H1 (cell line): ENCODE measurements at regions not wholly inside any gene's neighbourhood (a gene's known extent, or its start where the extent isn't known, plus 50 kb on each side); places are given as distances from the start of the nearest gene placed in this dataset.

ENCODE experiments used
- BCL11A ChIP-seq, 2 experiments: IDR thresholded peaks; one replicate each; pipeline ENCODE4 v1.6.1; 2011; ENCODE audit warnings: low read depth in 2 of 2, low read length in 2 of 2, mild to moderate bottlenecking in 2 of 2
- E2F6 ChIP-seq: IDR thresholded peaks from 2 replicates; pipeline ENCODE4 v1.6.1; 2012; ENCODE audit warnings: inconsistent platforms
- EZH2 ChIP-seq: fragments of 200-600 bp; sonication (generic); IDR thresholded peaks from 2 replicates; pipeline ENCODE4 v1.7.1; 2012; ENCODE audit warnings: low read depth, mild to moderate bottlenecking, moderate library complexity, low read length, inconsistent platforms; ENCODE audit not compliant: severe bottlenecking
- SRF ChIP-seq: IDR thresholded peaks from 2 replicates; pipeline ENCODE4 v1.6.1; 2011; ENCODE audit warnings: mild to moderate bottlenecking, low read depth, low read length, moderate library complexity

- TF ChIP-seq BCL11A (IDR thresholded peaks at IDR 0.05; ENCODE audit: low read depth in 2 of 2, low read length in 2 of 2) (no peak), SRF (no peak), EZH2 (no peak), E2F6 (no peak)
These were observed 600.7 kb downstream of the IRS1 start (continued) for GRCh38 chr2:226198956-226199355.
